SU-DHL-6 (cell line): ENCODE measurements at regions not wholly inside any gene's neighbourhood (a gene's known extent, or its start where the extent isn't known, plus 50 kb on each side); places are given as distances from the start of the nearest gene placed in this dataset.

Experiments
- H2AFZ ChIP-seq: fragments of 200-600 bp; sonication (generic); 2 replicates; pipeline ENCODE4 v1.6.1; 2014; ENCODE audit warnings: low read depth, mild to moderate bottlenecking, moderate library complexity, mixed read lengths, antibody characterized with exemption, low read length; ENCODE audit not compliant: severe bottlenecking
- H3F3A ChIP-seq: fragments of 200-600 bp; shearing (Covaris generic); 2 replicates; pipeline ENCODE4 v1.6.0; 2016; ENCODE audit warnings: antibody characterized with exemption, mild to moderate bottlenecking; ENCODE audit not compliant: insufficient read depth
- H3K27ac ChIP-seq: fragments of 200-600 bp; sonication (generic); 2 replicates; pipeline ENCODE4 v1.5.1; 2016; ENCODE audit warnings: low read depth, mild to moderate bottlenecking, low read length, moderate library complexity, mixed read lengths
- H3K27me3 ChIP-seq: fragments of 200-600 bp; sonication (generic), shearing (Covaris generic); 2 replicates; pipeline ENCODE4 v1.6.0; 2014; ENCODE audit warnings: mild to moderate bottlenecking, low read length
- H3K36me3 ChIP-seq: fragments of 200-600 bp; sonication (generic); 2 replicates; pipeline ENCODE4 v1.6.1; 2014; ENCODE audit warnings: mild to moderate bottlenecking, low read length, mixed read lengths
- H3K4me2 ChIP-seq: fragments of 300-600, 200-600 bp; shearing (Covaris generic), sonication (generic); 2 replicates; pipeline ENCODE4 v1.6.0; 2014; ENCODE audit warnings: low read length, low read depth, mild to moderate bottlenecking; ENCODE audit not compliant: poor library complexity, severe bottlenecking
- H3K4me3 ChIP-seq: fragments of 200-600 bp; sonication (generic); 2 replicates; pipeline ENCODE4 v1.5.1; 2014; ENCODE audit warnings: antibody characterized with exemption, low read length, mild to moderate bottlenecking, mixed read lengths; ENCODE audit not compliant: insufficient read depth, poor library complexity, severe bottlenecking
- H3K79me2 ChIP-seq: fragments of 200-600 bp; sonication (generic); 2 replicates; pipeline ENCODE4 v1.6.1; 2014; ENCODE audit warnings: mild to moderate bottlenecking, low read length, moderate library complexity; ENCODE audit not compliant: insufficient read depth
- H3K9ac ChIP-seq: fragments of 200-600 bp; sonication (generic); 2 replicates; pipeline ENCODE4 v1.7.0; 2014; ENCODE audit warnings: mild to moderate bottlenecking, low read length
- H3K9me2 ChIP-seq: fragments of 200-600 bp; sonication (generic); replicated peaks from 2 replicates; pipeline ENCODE4 v1.6.1; 2014; ENCODE audit warnings: low read length; ENCODE audit not compliant: insufficient read depth
- H3K9me3 ChIP-seq: fragments of 200-600 bp; sonication (generic); 2 replicates; pipeline ENCODE4 v1.6.1; 2014; ENCODE audit warnings: low read length, mixed read lengths; ENCODE audit not compliant: insufficient read depth
- H4K20me1 ChIP-seq: fragments of 200-600 bp; sonication (generic); 2 replicates; pipeline ENCODE4 v1.6.1; 2014; ENCODE audit warnings: low read depth, mild to moderate bottlenecking, antibody characterized with exemption, low read length, moderate library complexity, mixed read lengths
- CTCF ChIP-seq: fragments of 200-600 bp; sonication (generic); IDR thresholded peaks from one replicate; pipeline ENCODE4 v1.5.1; 2017; ENCODE audit warnings: antibody characterized with exemption, mild to moderate bottlenecking, low read length, moderate library complexity; ENCODE audit not compliant: insufficient read depth, poor library complexity, severe bottlenecking
- EZH2phosphoT487 ChIP-seq: fragments of 200-600 bp; sonication (generic), shearing (Covaris generic); conservative IDR thresholded peaks from 2 replicates; pipeline ENCODE4 v1.6.1; 2018; ENCODE audit warnings: mild to moderate bottlenecking, antibody characterized with exemption, low read length, moderate library complexity, mixed read lengths

DNA sequence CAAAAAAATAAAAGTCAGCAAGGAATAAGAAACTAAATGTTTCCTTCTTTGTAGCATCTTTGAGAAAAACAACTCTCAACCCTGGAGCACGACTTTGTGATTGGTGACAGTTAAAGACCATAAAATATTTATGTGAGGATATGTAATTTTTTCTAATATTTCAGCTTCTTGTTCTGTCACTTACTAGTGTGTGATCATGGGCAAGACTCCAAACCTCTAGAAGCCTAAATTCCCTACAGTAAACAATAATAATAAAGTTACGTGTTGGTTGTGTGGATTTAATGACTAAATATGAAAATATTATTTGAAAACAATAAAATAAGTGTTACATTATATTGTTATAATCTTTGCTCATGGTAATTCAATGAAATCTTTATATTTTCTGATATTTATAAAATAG lies 735.6 kb upstream of the MARCKS start:
- no peak overlapping the region for H3K9ac ChIP-seq
- H3K4me2 ChIP-seq, result no peak overlapping the region
- no peak overlapping the region for H3K4me3 ChIP-seq
- H3K79me2 ChIP-seq, result no peaks in the 10 kb centered on the region
- H3K9me3 ChIP-seq, result no peaks in the 10 kb centered on the region
- no peak overlapping the region for H2AFZ ChIP-seq
- TF ChIP-seq EZH2phosphoT487, result no peak
- no peak for TF ChIP-seq CTCF
- H3K36me3 ChIP-seq, result no peaks in the 10 kb centered on the region
- H4K20me1 ChIP-seq, result no peaks in the 10 kb centered on the region
- no peaks in the 10 kb centered on the region for H3K9me2 ChIP-seq
- H3F3A ChIP-seq, result no peaks in the 10 kb centered on the region
- H3K27ac ChIP-seq, result no peak overlapping the region
- H3K27me3 ChIP-seq, result no peaks in the 10 kb centered on the region

GRCh38 chr6:113122060-113122459 lies 735.1 kb upstream of the MARCKS start:
- no peak overlapping the region for H3K4me2 ChIP-seq
- no peak for TF ChIP-seq CTCF
- no peak for TF ChIP-seq EZH2phosphoT487

DNA sequence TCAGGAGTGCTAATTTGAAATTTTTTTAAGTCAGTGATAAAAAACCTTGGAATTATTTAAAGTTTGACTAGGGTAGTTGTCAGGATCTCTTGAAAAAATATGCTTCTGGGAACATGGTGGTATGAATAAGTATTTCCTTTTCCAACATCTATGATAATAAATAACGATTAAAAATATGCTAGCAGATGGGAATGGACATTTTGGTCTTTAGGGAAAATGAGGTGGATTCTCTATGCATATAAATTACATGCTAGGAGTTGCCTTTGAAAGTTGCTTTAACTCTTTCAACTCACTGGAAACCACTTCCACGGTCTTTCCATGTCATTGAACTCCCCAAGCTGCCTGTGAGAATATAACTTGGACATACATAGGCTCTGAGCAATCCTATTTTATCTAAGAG lies 731.5 kb upstream of the MARCKS start:
- no peak for TF ChIP-seq EZH2phosphoT487
- TF ChIP-seq CTCF, result no peak
- no peaks in the 10 kb centered on the region for H3K27me3 ChIP-seq
- no peak overlapping the region for H3K9ac ChIP-seq
- no peak overlapping the region for H3K27ac ChIP-seq
- no peaks in the 10 kb centered on the region for H3K9me2 ChIP-seq
- H4K20me1 ChIP-seq, result no peaks in the 10 kb centered on the region
- H2AFZ ChIP-seq, result no peak overlapping the region
- H3F3A ChIP-seq, result no peaks in the 10 kb centered on the region
- no peaks in the 10 kb centered on the region for H3K79me2 ChIP-seq
- H3K36me3 ChIP-seq, result no peaks in the 10 kb centered on the region
- no peak overlapping the region for H3K4me2 ChIP-seq
- H3K9me3 ChIP-seq, result no peaks in the 10 kb centered on the region
- H3K4me3 ChIP-seq, result no peak overlapping the region

More at GRCh38 chr6:113122060-113122459, 735.1 kb upstream of the MARCKS start:
- Histone ChIP-seq H4K20me1 (no peaks in the 10 kb centered on the region), H3K9ac (no peak overlapping the region), H3K79me2 (no peaks in the 10 kb centered on the region), H3K9me3 (no peaks in the 10 kb centered on the region), H3K4me3 (no peak overlapping the region), H3K27ac (no peak overlapping the region), H2AFZ (no peak overlapping the region), H3K27me3 (no peaks in the 10 kb centered on the region), H3F3A (no peaks in the 10 kb centered on the region), H3K36me3 (no peaks in the 10 kb centered on the region), H3K9me2 (no peaks in the 10 kb centered on the region)
